Upper lobe of left lung (tissue), 6 donors: ENCODE measurements at regions not wholly inside any gene's neighbourhood (a gene's known extent, or its start where the extent isn't known, plus 50 kb on each side); places are given as distances from the start of the nearest gene placed in this dataset.

Experiments used
- ATAC-seq, 2 donors: fragments of 200-7000 bp; cut with Tn5 transposase; one replicate each; pipeline ENCODE4 v1.9.1; 2022; ENCODE audit warnings: mild to moderate bottlenecking in 2 of 2, moderate library complexity in 2 of 2; ENCODE audit not compliant: low FRiP score in 2 of 2
- DNase-seq, 2 donors: peaks; one replicate each; pipeline ENCODE4 v3.0.0-alpha.2; 2019 to 2020
- H3K27ac ChIP-seq, 4 donors: fragments of 200-600 bp; sonication (generic); one replicate each; pipeline ENCODE4 v1.5.1; 2016 to 2019
- H3K27me3 ChIP-seq, 4 donors: fragments of 200-600 bp; sonication (generic); one replicate each; pipeline ENCODE4 v1.5.1; 2017 to 2019
- H3K36me3 ChIP-seq, 4 donors: fragments of 200-600 bp; sonication (generic); one replicate each; pipeline ENCODE4 v1.5.1; 2016 to 2019
- H3K4me1 ChIP-seq, 4 donors: fragments of 200-600 bp; sonication (generic); one replicate each; pipeline ENCODE4 v1.5.1; 2018 to 2019
- H3K4me3 ChIP-seq, 4 donors: fragments of 200-600 bp; sonication (generic); one replicate each; pipeline ENCODE4 v1.5.1; 2017 to 2019; ENCODE audit warnings: mild to moderate bottlenecking in 2 of 4, moderate library complexity in 1 of 4
- H3K9me3 ChIP-seq, 4 donors: fragments of 200-600 bp; sonication (generic); one replicate each; pipeline ENCODE4 v1.5.1; 2018 to 2019
- CTCF ChIP-seq, 6 experiments: fragments of 450-650 bp in 4 of 6; fragments of 200-600 bp in 2 of 6; sonication (generic) in 2 of 6; IDR thresholded peaks; one replicate each; pipeline ENCODE4 v1.5.1; 2016 to 2019; ENCODE audit warnings: antibody characterized with exemption in 6 of 6
- EP300 ChIP-seq, 4 donors: sonication (generic); formaldehyde crosslinking; IDR thresholded peaks; one replicate each; pipeline ENCODE4 v1.5.1; 2017; ENCODE audit warnings: antibody characterized with exemption in 4 of 4, control low read depth in 2 of 4
- POLR2A ChIP-seq, 4 donors: fragments of 450-650 bp; IDR thresholded peaks; one replicate each; pipeline ENCODE4 v1.5.1; 2016 to 2017; ENCODE audit warnings: antibody characterized with exemption in 4 of 4, mild to moderate bottlenecking in 2 of 4
- POLR2AphosphoS5 ChIP-seq, 2 donors: sonication (generic); formaldehyde crosslinking; IDR thresholded peaks; one replicate each; pipeline ENCODE4 v1.5.1; 2017; ENCODE audit warnings: antibody characterized with exemption in 2 of 2
- WGBS, 2 donors: methylation state at CpG; one replicate each; pipeline ENCODE4 v1.1.5; 2017 to 2018; 5-methylcytosine and 5-hydroxymethylcytosine counted together
- donor health status: DM: no; HTN: no; CAD: no; lungs with moderate emphysema.
- donor health status: DM: no; HTN: yes; CAD: no; lungs with severe emphysema.

DNA sequence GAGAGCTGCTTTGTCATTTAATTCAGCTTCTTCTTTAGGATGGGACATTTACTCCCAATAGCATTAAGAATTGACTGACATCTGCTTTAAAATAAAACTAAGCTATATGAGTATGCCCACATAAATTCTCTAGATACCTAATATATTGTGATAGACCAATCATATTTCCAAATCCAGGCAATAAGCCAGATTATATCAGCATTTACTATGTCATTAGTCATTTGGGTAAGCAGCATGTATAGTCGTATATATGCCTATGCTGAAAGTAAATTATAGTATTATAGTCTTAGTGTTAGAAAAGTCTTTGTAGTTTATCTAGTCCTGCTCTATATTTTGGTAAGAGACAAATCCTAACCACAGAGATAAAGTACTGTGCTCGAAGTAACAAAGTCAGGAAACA is 958.1 kb downstream of the KCNJ2 start:
- H3K4me3 ChIP-seq = no peak overlapping the region
- no peaks in the 10 kb centered on the region for H3K36me3 ChIP-seq
- H3K9me3 ChIP-seq = no peaks in the 10 kb centered on the region
- ATAC-seq (no peak), DNase-seq (no peak)
- no peaks in the 10 kb centered on the region for H3K4me1 ChIP-seq
- H3K27ac ChIP-seq = no peak overlapping the region
- H3K27me3 ChIP-seq = no peaks in the 10 kb centered on the region
- TF ChIP-seq EP300 (IDR thresholded peaks at IDR 0.05) = no peak
- no peak for TF ChIP-seq POLR2AphosphoS5 (IDR thresholded peaks at IDR 0.05)
- no peak for TF ChIP-seq POLR2A (IDR thresholded peaks at IDR 0.05)
- no peak for TF ChIP-seq CTCF (IDR thresholded peaks at IDR 0.05)
- 71 to 82% methylated on average over 2 of the region's 2 CpGs for WGBS, 2 donors

GRCh38 chr17:71142333-71142732 is 973.0 kb downstream of the KCNJ2 start:
- no peaks in the 10 kb centered on the region for H3K36me3 ChIP-seq
- WGBS, 2 donors = 24 to 30% methylated on average over 3 of the region's 3 CpGs
- no peak overlapping the region for H3K4me3 ChIP-seq
- H3K27me3 ChIP-seq = no peaks in the 10 kb centered on the region
- DNase-seq = no peak
- TF ChIP-seq POLR2AphosphoS5 (IDR thresholded peaks at IDR 0.05) = no peak
- TF ChIP-seq EP300 (IDR thresholded peaks at IDR 0.05) = no peak
- TF ChIP-seq CTCF (IDR thresholded peaks at IDR 0.05) = no peak
- TF ChIP-seq POLR2A (IDR thresholded peaks at IDR 0.05) = no peak
- peaks cover 0 to 7% (median 0%) of the 10 kb centered on the region in 4 donors for H3K4me1 ChIP-seq
- H3K9me3 ChIP-seq = no peaks in the 10 kb centered on the region
- no peak for ATAC-seq
- H3K27ac ChIP-seq = no peak overlapping the region

DNA sequence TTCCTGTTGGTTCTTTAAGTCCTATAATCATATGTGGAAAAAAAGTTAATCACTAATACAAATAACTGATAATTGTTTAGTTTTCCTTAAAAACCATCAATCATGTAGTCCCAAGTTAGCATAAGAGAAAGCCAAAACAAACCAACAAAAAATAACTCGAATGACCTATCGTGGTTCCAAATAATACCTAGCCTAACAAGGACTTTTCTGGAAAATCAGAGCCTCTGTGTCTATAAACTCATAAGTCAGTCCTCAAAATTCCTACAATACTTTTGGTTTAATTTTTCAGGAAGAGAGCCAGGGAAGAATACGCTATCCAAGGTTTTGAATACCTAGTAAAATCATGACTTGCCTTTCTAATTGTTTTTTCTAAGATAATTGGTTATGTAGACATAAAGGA is 975.3 kb upstream of the SOX9 start:
- H3K4me1 ChIP-seq = peaks cover 0 to 7% (median 0%) of the 10 kb centered on the region in 4 donors
- H3K9me3 ChIP-seq = no peaks in the 10 kb centered on the region
- no peak overlapping the region for H3K27ac ChIP-seq
- TF ChIP-seq POLR2AphosphoS5 (IDR thresholded peaks at IDR 0.05) (no peak), POLR2A (IDR thresholded peaks at IDR 0.05) (no peak), EP300 (IDR thresholded peaks at IDR 0.05) (no peak), CTCF (IDR thresholded peaks at IDR 0.05) (no peak)
- DNase-seq (no peak), ATAC-seq (no peak)
- H3K27me3 ChIP-seq = no peaks in the 10 kb centered on the region
- WGBS, 2 donors = 71 to 75% methylated on average over 3 of the region's 3 CpGs
- H3K36me3 ChIP-seq = no peaks in the 10 kb centered on the region
- no peak overlapping the region for H3K4me3 ChIP-seq

- Histone ChIP-seq H3K36me3 (no peaks in the 10 kb centered on the region), H3K4me1 (no peaks in the 10 kb centered on the region), H3K9me3 (no peaks in the 10 kb centered on the region), H3K27me3 (no peaks in the 10 kb centered on the region), H3K27ac (no peak overlapping the region), H3K4me3 (no peak overlapping the region)
- WGBS, 2 donors = 82 to 91% methylated on average over 10 of the region's 10 CpGs
- DNase-seq (no peak), ATAC-seq (no peak)
- no peak for TF ChIP-seq POLR2A (IDR thresholded peaks at IDR 0.05)
- no peak for TF ChIP-seq POLR2AphosphoS5 (IDR thresholded peaks at IDR 0.05)
- no peak for TF ChIP-seq CTCF (IDR thresholded peaks at IDR 0.05)
- TF ChIP-seq EP300 (IDR thresholded peaks at IDR 0.05) = no peak
Measured at GRCh38 chr17:71147906-71148305, 972.9 kb upstream of the SOX9 start.

DNA sequence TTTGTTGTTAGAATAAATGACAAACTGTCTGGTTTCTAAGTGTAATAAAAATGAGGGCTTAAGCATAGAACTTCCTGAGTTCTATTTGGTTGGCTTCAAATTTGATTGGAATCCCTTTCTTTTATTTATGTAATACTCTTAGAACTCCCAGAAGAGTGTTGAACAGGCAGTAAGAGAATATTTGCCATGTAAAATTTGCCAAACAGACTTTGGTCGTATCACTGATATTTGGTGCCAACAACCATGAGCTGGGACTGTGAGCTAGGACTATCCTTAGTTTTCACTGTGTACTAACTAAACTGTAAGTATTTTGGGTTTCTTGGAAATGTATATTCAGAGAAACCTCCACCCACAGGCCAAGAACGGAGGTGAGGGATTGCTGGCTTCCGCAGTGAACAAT is 971.2 kb upstream of the SOX9 start:
- TF ChIP-seq CTCF (IDR thresholded peaks at IDR 0.05) (no peak), POLR2A (IDR thresholded peaks at IDR 0.05) (no peak), EP300 (IDR thresholded peaks at IDR 0.05) (no peak), POLR2AphosphoS5 (IDR thresholded peaks at IDR 0.05) (no peak)
- DNase-seq (no peak), ATAC-seq (no peak)
- no peaks in the 10 kb centered on the region for H3K27me3 ChIP-seq
- H3K36me3 ChIP-seq = no peaks in the 10 kb centered on the region
- no peaks in the 10 kb centered on the region for H3K9me3 ChIP-seq
- no peak overlapping the region for H3K4me3 ChIP-seq
- no peak overlapping the region for H3K27ac ChIP-seq
- no peaks in the 10 kb centered on the region for H3K4me1 ChIP-seq
- 81 to 85% methylated on average over 3 of the region's 3 CpGs for WGBS, 2 donors
